Endothelial cell of umbilical vein (primary cell): ENCODE measurements at regions not wholly inside any gene's neighbourhood (a gene's known extent, or its start where the extent isn't known, plus 50 kb on each side); places are given as distances from the start of the nearest gene placed in this dataset.

Source experiments
- BruUV-seq: library from RNA; stranded (reverse); fragments of 400-500 nt; replicated peaks from 2 replicates; lab custom pipeline; 2021; lab: Mats Ljungman, UMichigan
- CTCF ChIA-PET: fragments of 300-600, 350-600 bp; sonication (Branson Sonifier 250); formaldehyde crosslinking; loops from one replicate; lab custom pipeline; 2021; ENCODE audit warnings: antibody characterized with exemption, inconsistent platforms; lab: Charles Lee
- POLR2A ChIA-PET: fragments of 300-600, 350-600 bp; sonication (Branson Sonifier 250); formaldehyde crosslinking; loops from one replicate; lab custom pipeline; 2021; ENCODE audit warnings: antibody characterized with exemption, inconsistent platforms; lab: Charles Lee
- DNase-seq: peaks from one replicate; pipeline ENCODE4 v3.0.0-alpha.2; 2011; ENCODE audit warnings: low read depth, low spot score
- FAIRE-seq: peaks from 2 replicates; lab custom pipeline; 2011; peaks lifted over from hg19 to GRCh38; lab: Jason Lieb, UNC
- H2AFZ ChIP-seq: 2 replicates; pipeline ENCODE4 v1.6.0; 2012; ENCODE audit warnings: low read depth, low read length, control low read depth, inconsistent platforms
- H3K27ac ChIP-seq: 2 replicates; pipeline ENCODE4 v1.5.1; 2011; ENCODE audit warnings: low read depth, mild to moderate bottlenecking, control low read depth, low read length, moderate library complexity; ENCODE audit not compliant: insufficient read depth
- H3K27me3 ChIP-seq, 2 experiments: 2 replicates each; pipeline versions ENCODE4 v1.6.0 to v1.6.1; 2011; ENCODE audit warnings: low read length in 2 of 2, mixed read lengths in 1 of 2; ENCODE audit not compliant: control insufficient read depth in 2 of 2, insufficient read depth in 2 of 2
- H3K36me3 ChIP-seq, 2 experiments: 2 replicates in 1 of 2; 3 replicates in 1 of 2; pipeline ENCODE4 v1.5.1; 2011; ENCODE audit warnings: low read length in 2 of 2, mild to moderate bottlenecking in 1 of 2, moderate library complexity in 1 of 2; ENCODE audit not compliant: control insufficient read depth in 2 of 2, insufficient read depth in 2 of 2; ENCODE audit errors: extremely low read depth in 1 of 2
- H3K4me1 ChIP-seq: 3 replicates; pipeline ENCODE4 v1.5.1; 2011; ENCODE audit warnings: mild to moderate bottlenecking, low read length; ENCODE audit not compliant: control insufficient read depth, insufficient read depth; ENCODE audit errors: extremely low read depth
- H3K4me2 ChIP-seq: 2 replicates; pipeline ENCODE4 v1.6.1; 2011; ENCODE audit warnings: low read length, control low read depth, mixed read lengths; ENCODE audit not compliant: insufficient read depth
- H3K4me3 ChIP-seq, 3 experiments: fragments of 200-600 bp in 1 of 3; sonication (generic), shearing (Covaris generic) in 1 of 3; replicated peaks in 1 of 3; 2 replicates each; pipeline ENCODE4 v1.5.1; 2011 to 2016; ENCODE audit warnings: control low read depth in 3 of 3, low read length in 3 of 3, mild to moderate bottlenecking in 2 of 3, inconsistent platforms in 1 of 3, low read depth in 1 of 3, moderate library complexity in 1 of 3; ENCODE audit not compliant: insufficient read depth in 1 of 3
- H3K79me2 ChIP-seq: 2 replicates; pipeline ENCODE4 v1.6.0; 2012; ENCODE audit warnings: low read length, inconsistent platforms; ENCODE audit not compliant: control insufficient read depth, insufficient read depth
- H3K9ac ChIP-seq: replicated peaks from 2 replicates; pipeline ENCODE3; 2011; ENCODE audit warnings: low read length, control low read depth; ENCODE audit not compliant: insufficient read depth; ENCODE audit errors: extremely low read depth
- H3K9me1 ChIP-seq: replicated peaks from 3 replicates; pipeline ENCODE4 v1.6.0; 2011; ENCODE audit warnings: mild to moderate bottlenecking, low read length; ENCODE audit not compliant: control insufficient read depth, insufficient read depth; ENCODE audit errors: extremely low read depth
- H3K9me3 ChIP-seq: replicated peaks from 2 replicates; pipeline ENCODE4 v1.5.1; 2012; ENCODE audit warnings: low read length, inconsistent platforms; ENCODE audit not compliant: control insufficient read depth, insufficient read depth
- H4K20me1 ChIP-seq: replicated peaks from 2 replicates; pipeline ENCODE3; 2011; ENCODE audit warnings: mild to moderate bottlenecking, low read length; ENCODE audit not compliant: control insufficient read depth, insufficient read depth; ENCODE audit errors: extremely low read depth
- CTCF ChIP-seq, 2 donors: IDR thresholded peaks; 1 replicate in 1 of 2; 2 replicates in 1 of 2; pipeline ENCODE4 v1.5.1; 2011; ENCODE audit warnings: low read length in 2 of 2, mild to moderate bottlenecking in 2 of 2, moderate library complexity in 2 of 2, control low read depth in 1 of 2, inconsistent platforms in 1 of 2, low read depth in 1 of 2; ENCODE audit not compliant: insufficient read depth in 1 of 2; ENCODE audit errors: extremely low read depth in 1 of 2
- EZH2 ChIP-seq: IDR thresholded peaks from 2 replicates; pipeline ENCODE4 v1.6.1; 2012; ENCODE audit warnings: borderline replicate concordance, low read depth, mild to moderate bottlenecking, moderate library complexity, low read length, inconsistent platforms; ENCODE audit not compliant: severe bottlenecking
- FOS ChIP-seq: IDR thresholded peaks from 2 replicates; pipeline ENCODE4 v1.6.1; 2011; ENCODE audit warnings: mild to moderate bottlenecking, low read length, moderate library complexity, borderline replicate concordance; ENCODE audit not compliant: insufficient read depth
- GATA2 ChIP-seq: IDR thresholded peaks from 2 replicates; pipeline ENCODE4 v1.7.0; 2011; ENCODE audit warnings: low read depth, mild to moderate bottlenecking, moderate library complexity, mixed read lengths, low read length; ENCODE audit not compliant: insufficient read length, insufficient read depth
- JUN ChIP-seq: IDR thresholded peaks from 2 replicates; pipeline ENCODE4 v1.6.1; 2011; ENCODE audit warnings: borderline replicate concordance, low read depth; ENCODE audit not compliant: insufficient read length, insufficient read depth
- MYC ChIP-seq: IDR thresholded peaks from one replicate; pipeline ENCODE4 v1.6.1; 2011; ENCODE audit warnings: mild to moderate bottlenecking, low read depth, low read length
- POLR2A ChIP-seq: IDR thresholded peaks from 2 replicates; pipeline ENCODE4 v1.6.1; 2012; ENCODE audit warnings: low read depth, mild to moderate bottlenecking, control low read depth, low read length
- POLR2AphosphoS5 ChIP-seq: IDR thresholded peaks from 2 replicates; pipeline ENCODE4 v1.6.1; 2012; ENCODE audit warnings: low read depth, mild to moderate bottlenecking, control low read depth, low read length, moderate library complexity; ENCODE audit not compliant: insufficient read depth
- dilution Hi-C: fragments of 300-500 bp; cut with MboI; formaldehyde crosslinking; loops from one replicate; pipeline ENCODE4 v1.15.0; 2019; ENCODE audit warnings: low sequenced_read_pairs; ENCODE audit not compliant: extremely low pct_ligation_motif_present
- intact Hi-C: fragments of 100-400 bp; cut with micrococcal nuclease; formaldehyde crosslinking; loops from one replicate; pipeline ENCODE4 v1.10.0; 2022
- TF ChIP-seq, protein P1 (sequence below): IDR thresholded peaks from 2 replicates; pipeline ENCODE4 v1.6.1; 2011; ENCODE audit not compliant: insufficient read depth, insufficient read length

DNA sequence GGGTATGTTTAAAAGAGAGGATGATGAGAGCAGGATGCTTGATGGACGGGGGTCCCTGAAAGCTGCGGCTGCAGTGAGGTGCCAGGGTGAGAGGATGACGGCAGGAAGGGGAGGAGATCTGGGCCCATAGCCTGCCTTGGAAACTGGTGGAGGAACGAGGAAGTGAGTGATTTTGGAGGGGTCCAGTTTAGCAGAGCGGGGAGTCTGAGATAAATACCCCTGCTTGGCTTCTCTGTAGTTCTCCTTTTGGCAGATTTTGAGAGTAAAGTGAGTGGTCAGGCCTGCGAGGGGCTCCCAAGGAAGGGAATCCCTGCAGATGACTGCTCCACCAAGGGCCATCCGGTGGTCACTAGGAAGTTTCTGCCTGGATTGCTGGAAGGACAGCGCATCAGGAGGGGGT, 98.5 kb upstream of the PTCH1 start:
- Histone ChIP-seq H3K9me1 (no peaks in the 10 kb centered on the region), H2AFZ (no peak overlapping the region), H3K27me3 (no peaks in the 10 kb centered on the region), H3K4me3 (no peak overlapping the region), H3K27ac (no peak overlapping the region), H3K36me3 (no peaks in the 10 kb centered on the region), H3K9ac (no peak overlapping the region), H3K4me1 (no peaks in the 10 kb centered on the region), H4K20me1 (no peaks in the 10 kb centered on the region), H3K4me2 (no peak overlapping the region), H3K79me2 (no peaks in the 10 kb centered on the region), H3K9me3 (no peaks in the 10 kb centered on the region)
- no peak for FAIRE-seq
- intact Hi-C loops (no loop called here), dilution Hi-C loops (no loop called here)
- DNase-seq: no peak
- no TSS peak for BruUV-seq
- ChIA-PET CTCF (no interaction called here), POLR2A (no interaction called here)
- TF ChIP-seq POLR2A (no peak), GATA2 (no peak), POLR2AphosphoS5 (no peak), CTCF (IDR thresholded peaks at IDR 0.05; ENCODE audit: extremely low read depth in 1 of 2, insufficient read depth in 1 of 2, low read depth in 1 of 2, low read length in 2 of 2) (no peak), MYC (no peak), JUN (no peak), EZH2 (no peak), FOS (no peak)
- TF ChIP-seq, protein P1, sequence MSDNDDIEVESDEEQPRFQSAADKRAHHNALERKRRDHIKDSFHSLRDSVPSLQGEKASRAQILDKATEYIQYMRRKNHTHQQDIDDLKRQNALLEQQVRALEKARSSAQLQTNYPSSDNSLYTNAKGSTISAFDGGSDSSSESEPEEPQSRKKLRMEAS: no peak
